T-helper 17 cell (primary cell): ENCODE measurements at regions not wholly inside any gene's neighbourhood (a gene's known extent, or its start where the extent isn't known, plus 50 kb on each side); places are given as distances from the start of the nearest gene placed in this dataset.
"Not testable (repeated sequence)": the region's sequence is repeated elsewhere in the genome, so short reads cannot be mapped to it uniquely, and the experiment has no call there.

Experiments used
- ATAC-seq: fragments of 150-1000 bp; cut with Tn5 transposase; 2 replicates; pipeline ENCODE4 v1.10.0; 2021; ENCODE audit warnings: mild to moderate bottlenecking, moderate library complexity
- DNase-seq, 3 donors: peaks; one replicate each; pipeline versions ENCODE4 v3.0.0 to v3.0.0-alpha.2; 2020 to 2021
- H3K9me3 ChIP-seq: one replicate; pipeline ENCODE4 v1.7.0; 2013; ENCODE audit warnings: low read length, mild to moderate bottlenecking; ENCODE audit not compliant: control insufficient read depth, poor library complexity, severe bottlenecking
- H3K27ac Mint-ChIP-seq: one replicate; pipeline ENCODE4 v1.8.0; 2022; ENCODE audit warnings: mild to moderate bottlenecking, moderate library complexity, mixed read lengths
- H3K27me3 Mint-ChIP-seq: one replicate; pipeline ENCODE4 v1.8.0; 2022; ENCODE audit warnings: mixed read lengths
- H3K36me3 Mint-ChIP-seq: one replicate; pipeline ENCODE4 v1.8.0; 2022; ENCODE audit warnings: low read depth, mixed read lengths
- H3K4me1 Mint-ChIP-seq: one replicate; pipeline ENCODE4 v1.8.0; 2022; ENCODE audit warnings: mild to moderate bottlenecking, mixed read lengths
- H3K4me3 Mint-ChIP-seq: one replicate; pipeline ENCODE4 v1.8.0; 2022; ENCODE audit warnings: mild to moderate bottlenecking, moderate library complexity, mixed read lengths

DNA sequence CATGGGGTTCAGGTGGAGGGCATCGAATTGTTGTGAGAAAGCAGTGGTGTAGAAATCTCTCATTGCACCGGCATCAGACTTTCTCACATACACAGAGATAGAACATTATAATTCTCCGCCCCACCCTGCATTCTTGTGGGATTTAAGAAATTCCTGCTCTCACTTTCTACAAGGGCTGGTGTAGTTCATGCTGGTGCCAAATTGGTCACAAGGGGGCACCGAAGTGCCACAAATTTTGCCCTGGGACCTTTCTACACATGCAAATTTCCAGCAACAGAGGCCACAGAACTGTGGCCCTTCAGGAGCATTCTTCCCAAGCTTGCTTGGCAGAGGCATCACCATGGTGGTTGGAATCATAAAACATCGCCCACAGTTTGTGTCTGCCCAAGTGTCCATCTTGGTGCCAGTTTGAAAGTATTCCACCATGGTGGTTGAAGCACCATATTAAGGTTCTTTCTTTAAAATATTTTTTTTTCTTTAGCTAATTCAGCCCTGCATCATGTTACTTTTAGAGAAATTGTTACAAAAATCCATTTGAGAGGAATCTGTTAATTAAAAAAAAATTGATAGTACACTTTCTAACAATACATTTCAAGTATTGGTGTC, 521.2 kb upstream of the FANCL start:
- Mint-ChIP-seq H3K36me3 (no peaks in the 10 kb centered on the region), H3K27ac (no peak overlapping the region), H3K4me3 (no peak overlapping the region), H3K27me3 (no peaks in the 10 kb centered on the region), H3K4me1 (no peaks in the 10 kb centered on the region)
- no peak for DNase-seq
- ATAC-seq = no peak
- no peaks in the 10 kb centered on the region for H3K9me3 ChIP-seq

DNA sequence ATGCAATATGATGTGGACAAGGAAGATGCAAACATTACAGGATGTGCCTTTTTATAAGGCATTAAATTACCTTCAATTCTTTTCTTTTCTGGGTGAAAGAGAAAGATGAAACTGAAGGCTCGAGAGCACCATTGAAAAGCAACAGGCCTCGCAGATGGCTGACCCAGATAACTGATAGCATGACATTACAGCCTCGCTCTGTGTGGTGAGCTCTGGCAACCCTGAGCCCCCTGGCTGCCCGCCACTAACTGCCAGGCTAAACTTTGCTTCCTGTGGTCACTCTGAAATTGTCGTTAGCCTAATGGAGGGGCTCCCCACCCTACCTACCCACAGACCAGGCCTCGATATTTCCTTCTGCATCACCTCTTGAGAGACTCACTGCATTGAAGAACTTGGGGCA, 516.8 kb upstream of the FANCL start:
- no peaks in the 10 kb centered on the region for H3K36me3 Mint-ChIP-seq
- H3K4me3 Mint-ChIP-seq = no peak overlapping the region
- ATAC-seq (no peak), DNase-seq (no peak)
- no peaks in the 10 kb centered on the region for H3K27me3 Mint-ChIP-seq
- H3K9me3 ChIP-seq = no peaks in the 10 kb centered on the region
- H3K27ac Mint-ChIP-seq = no peak overlapping the region
- H3K4me1 Mint-ChIP-seq = no peaks in the 10 kb centered on the region

DNA sequence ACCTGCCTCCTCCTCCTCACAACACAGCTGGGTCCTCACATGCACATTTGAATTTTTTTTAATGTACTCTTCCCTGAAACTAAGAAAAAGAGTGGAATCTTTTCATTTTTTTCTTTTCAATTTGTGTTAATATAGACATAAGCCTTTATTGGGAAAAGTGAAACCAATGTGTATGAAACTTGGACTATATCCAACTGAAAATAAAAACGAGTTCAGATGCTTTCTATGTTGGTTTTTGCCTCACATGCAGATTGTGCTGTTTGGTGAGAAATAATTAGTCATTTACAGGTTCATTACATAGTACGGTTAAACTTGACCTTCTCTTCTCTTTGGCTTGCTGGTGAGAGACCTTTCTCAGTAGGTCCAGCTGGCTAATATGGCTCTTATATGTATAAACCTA, 515.2 kb upstream of the FANCL start:
- no peaks in the 10 kb centered on the region for H3K27me3 Mint-ChIP-seq
- no peaks in the 10 kb centered on the region for H3K4me1 Mint-ChIP-seq
- no peak overlapping the region for H3K4me3 Mint-ChIP-seq
- ATAC-seq = no peak
- no peaks in the 10 kb centered on the region for H3K9me3 ChIP-seq
- no peak overlapping the region for H3K27ac Mint-ChIP-seq
- DNase-seq = no peak
- H3K36me3 Mint-ChIP-seq = no peaks in the 10 kb centered on the region

DNA sequence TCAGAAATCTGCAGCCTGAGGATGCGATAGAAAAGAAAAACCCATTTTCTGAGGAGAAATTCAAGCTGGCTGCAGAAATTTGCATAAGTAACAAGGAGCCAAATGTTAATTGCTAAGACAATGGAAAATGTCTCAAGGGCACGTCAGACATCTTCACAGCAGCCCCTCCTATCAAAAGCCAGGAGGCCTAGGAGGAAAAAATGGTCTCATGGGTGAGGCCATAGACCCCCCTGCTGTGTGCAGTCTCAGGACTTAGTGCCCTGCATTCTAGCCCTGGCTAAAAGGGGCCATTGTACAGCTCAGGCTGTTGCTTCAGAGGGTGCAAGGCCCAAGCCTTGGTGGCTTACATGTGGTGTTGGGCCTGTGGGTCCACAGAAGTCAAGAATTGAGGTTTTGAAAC, 511.4 kb upstream of the FANCL start:
- H3K4me1 Mint-ChIP-seq, DNase-seq, H3K27me3 Mint-ChIP-seq, H3K9me3 ChIP-seq, ATAC-seq, H3K4me3 Mint-ChIP-seq, H3K36me3 Mint-ChIP-seq, H3K27ac Mint-ChIP-seq: not testable (repeated sequence)

DNA sequence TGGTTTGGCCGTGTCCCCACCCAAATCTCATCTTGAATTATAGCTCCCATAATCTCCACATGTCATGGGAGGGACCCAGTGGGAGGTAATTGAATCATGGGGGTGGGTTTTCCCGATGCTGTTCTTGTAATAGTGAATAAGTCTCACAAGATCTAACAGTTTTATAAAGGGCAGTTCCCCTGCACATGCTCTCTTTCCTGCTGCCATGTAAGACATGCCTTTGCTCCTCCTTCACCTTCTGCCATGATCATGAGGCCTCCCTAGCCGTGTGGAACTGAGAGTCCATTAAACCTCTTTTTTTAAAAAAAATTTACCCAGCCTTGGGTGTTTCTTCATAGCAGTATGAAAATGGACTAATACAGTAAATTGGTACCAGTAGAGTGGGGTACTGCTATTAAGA, 510.6 kb upstream of the FANCL start:
- not testable (repeated sequence) for H3K4me1 Mint-ChIP-seq, H3K4me3 Mint-ChIP-seq, H3K36me3 Mint-ChIP-seq, H3K9me3 ChIP-seq, H3K27ac Mint-ChIP-seq, ATAC-seq, DNase-seq, H3K27me3 Mint-ChIP-seq

DNA sequence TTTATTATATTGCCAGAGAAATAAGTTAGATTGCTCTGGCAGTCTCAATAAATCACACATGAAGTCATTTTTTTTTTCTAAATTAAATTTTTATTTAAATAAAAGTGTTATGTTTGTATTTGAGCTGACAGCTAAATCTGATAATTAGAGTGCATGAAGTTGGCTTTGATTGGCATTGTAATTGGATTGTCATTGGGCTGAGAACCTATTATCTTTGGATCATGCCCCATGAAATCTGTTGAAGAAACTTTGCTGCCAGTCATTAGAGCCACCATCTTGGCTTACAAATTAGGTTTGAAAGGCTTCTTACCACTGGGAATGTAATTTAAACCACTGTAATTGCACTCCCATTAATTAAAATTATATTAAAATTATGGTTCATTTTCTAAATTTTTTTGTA, 507.9 kb upstream of the FANCL start:
- no peaks in the 10 kb centered on the region for H3K4me1 Mint-ChIP-seq
- H3K27ac Mint-ChIP-seq = no peak overlapping the region
- H3K27me3 Mint-ChIP-seq = no peaks in the 10 kb centered on the region
- no peak for ATAC-seq
- H3K4me3 Mint-ChIP-seq = no peak overlapping the region
- no peaks in the 10 kb centered on the region for H3K9me3 ChIP-seq
- H3K36me3 Mint-ChIP-seq = no peaks in the 10 kb centered on the region
- DNase-seq = no peak

DNA sequence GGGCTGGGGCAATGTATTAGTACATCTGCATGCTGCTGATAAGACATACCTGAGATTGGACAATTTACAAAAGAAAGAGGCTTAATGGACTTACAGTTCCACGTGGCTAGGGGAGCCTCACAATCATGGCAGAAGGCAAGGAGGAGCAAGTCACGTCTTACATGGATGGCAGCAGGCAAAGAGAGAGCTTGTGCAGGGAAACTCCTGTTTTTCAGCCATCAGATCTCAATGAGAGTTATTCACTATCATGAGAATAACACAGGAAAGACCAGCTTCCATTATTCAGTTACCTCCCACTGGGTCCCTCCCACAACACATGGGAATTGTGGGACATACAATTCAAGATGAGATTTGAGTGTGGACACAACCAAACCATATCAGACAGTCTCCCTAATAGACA, 504.2 kb upstream of the FANCL start:
- H3K4me3 Mint-ChIP-seq, H3K27me3 Mint-ChIP-seq, H3K36me3 Mint-ChIP-seq, H3K9me3 ChIP-seq, H3K4me1 Mint-ChIP-seq, DNase-seq, ATAC-seq, H3K27ac Mint-ChIP-seq: not testable (repeated sequence)

DNA sequence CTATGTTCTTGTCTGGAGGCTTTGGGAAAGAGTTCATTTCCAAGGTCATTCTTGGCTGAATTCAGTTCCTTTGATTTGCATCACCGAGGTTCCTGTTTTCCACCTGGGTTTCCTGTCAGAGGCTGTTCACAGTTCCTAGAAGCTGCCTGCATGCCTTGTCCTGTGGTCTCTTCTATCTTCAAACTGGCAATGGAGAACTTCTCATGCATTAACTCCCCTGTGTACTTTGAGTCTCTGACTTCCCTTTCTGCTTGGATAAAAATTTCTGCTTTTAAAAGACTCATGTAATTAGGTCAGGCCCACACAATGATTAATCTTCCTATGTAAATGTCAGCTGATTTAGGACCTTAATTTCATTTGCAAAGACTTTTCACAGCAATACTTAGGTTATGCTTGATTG, 499.3 kb upstream of the FANCL start:
- H3K9me3 ChIP-seq = no peaks in the 10 kb centered on the region
- H3K36me3 Mint-ChIP-seq = no peaks in the 10 kb centered on the region
- ATAC-seq (no peak), DNase-seq (no peak)
- H3K4me3 Mint-ChIP-seq = no peak overlapping the region
- no peak overlapping the region for H3K27ac Mint-ChIP-seq
- no peaks in the 10 kb centered on the region for H3K4me1 Mint-ChIP-seq
- no peaks in the 10 kb centered on the region for H3K27me3 Mint-ChIP-seq

DNA sequence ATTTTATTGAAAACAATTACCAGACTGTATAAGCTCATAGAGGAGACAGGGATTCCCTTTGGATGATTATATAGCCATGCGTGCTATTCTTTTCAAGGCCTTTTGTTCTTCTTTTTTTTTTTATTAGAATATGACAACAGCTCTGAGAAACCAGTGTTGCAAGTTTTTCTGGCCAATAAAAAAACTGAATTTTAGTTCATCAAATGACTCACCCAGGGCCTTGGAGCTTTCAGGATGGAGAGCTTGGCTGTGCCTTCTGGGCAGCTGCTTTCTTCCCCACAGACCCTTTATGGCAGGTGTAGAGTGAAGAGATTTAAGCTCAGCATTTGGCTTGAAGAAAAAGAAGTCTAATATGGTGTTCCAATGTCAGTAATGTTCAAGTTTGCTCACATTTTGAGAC, 497.9 kb upstream of the FANCL start:
- Mint-ChIP-seq H3K27ac (no peak overlapping the region), H3K27me3 (no peaks in the 10 kb centered on the region), H3K4me1 (no peaks in the 10 kb centered on the region), H3K36me3 (no peaks in the 10 kb centered on the region), H3K4me3 (no peak overlapping the region)
- DNase-seq (no peak), ATAC-seq (no peak)
- H3K9me3 ChIP-seq = no peaks in the 10 kb centered on the region

DNA sequence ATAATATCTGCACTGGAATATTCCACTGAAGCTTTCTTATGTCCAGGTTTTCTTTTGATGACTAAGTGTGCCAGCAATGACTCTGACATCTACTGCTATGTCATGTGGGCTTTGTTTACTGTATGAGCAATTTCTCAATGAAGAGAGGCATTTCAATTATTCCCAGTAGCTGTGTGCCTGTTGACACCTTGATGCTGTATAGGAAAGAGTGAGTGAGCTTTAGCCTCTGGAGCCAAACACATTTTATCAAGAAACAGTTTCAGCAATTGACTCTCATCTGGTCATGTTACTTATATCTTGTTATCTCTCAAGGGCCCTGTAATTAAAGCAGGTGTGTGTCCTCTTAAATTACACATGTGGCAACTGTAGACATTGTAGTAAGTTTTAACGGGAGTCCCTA, 493.2 kb upstream of the FANCL start:
- ATAC-seq (no peak), DNase-seq (no peak)
- no peaks in the 10 kb centered on the region for H3K9me3 ChIP-seq
- H3K36me3 Mint-ChIP-seq = no peaks in the 10 kb centered on the region
- no peaks in the 10 kb centered on the region for H3K27me3 Mint-ChIP-seq
- no peak overlapping the region for H3K27ac Mint-ChIP-seq
- H3K4me1 Mint-ChIP-seq = no peaks in the 10 kb centered on the region
- no peak overlapping the region for H3K4me3 Mint-ChIP-seq

DNA sequence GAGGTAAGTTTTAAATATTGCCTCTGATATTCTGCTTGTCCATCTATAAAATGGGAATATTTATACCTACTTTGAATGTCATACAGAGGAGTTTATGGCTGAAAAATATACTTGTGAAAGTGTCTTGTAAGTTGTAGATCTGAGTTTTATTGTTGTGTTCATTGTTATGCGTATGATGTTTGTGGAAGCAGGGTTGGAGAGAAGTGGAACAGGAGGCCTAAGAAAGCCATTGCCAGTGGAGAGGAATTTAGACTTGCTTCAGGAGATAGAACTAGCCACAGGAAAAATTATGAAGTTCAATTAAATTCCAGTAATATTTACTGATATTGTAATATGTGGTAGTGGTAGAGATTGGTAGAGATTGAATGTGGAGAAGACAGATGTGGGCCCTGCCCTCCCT, 491.9 kb upstream of the FANCL start:
- ATAC-seq = no peak
- Mint-ChIP-seq H3K4me1 (no peaks in the 10 kb centered on the region), H3K36me3 (no peaks in the 10 kb centered on the region)

DNA sequence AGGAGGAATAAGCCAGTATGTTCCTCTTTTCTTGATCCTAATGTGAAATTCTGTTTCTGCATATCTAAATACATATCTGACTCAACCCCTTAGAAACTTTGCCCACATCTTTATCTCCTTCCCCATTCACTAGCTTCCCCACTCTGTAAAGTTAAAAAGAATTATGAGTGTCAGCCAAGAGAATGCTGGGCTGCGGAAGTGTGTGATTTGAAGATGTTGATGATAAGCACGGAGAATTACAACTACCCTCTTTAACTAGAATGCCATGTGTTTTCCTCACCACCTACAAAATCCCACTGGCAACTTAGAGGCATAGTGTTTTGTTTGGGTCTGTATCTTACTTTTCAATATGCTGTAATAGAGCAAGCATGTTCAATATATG, 490.4 kb upstream of the FANCL start:
- H3K9me3 ChIP-seq = no peaks in the 10 kb centered on the region
- Mint-ChIP-seq H3K4me3 (no peak overlapping the region), H3K36me3 (no peaks in the 10 kb centered on the region), H3K27me3 (no peaks in the 10 kb centered on the region), H3K4me1 (no peaks in the 10 kb centered on the region), H3K27ac (no peak overlapping the region)
- DNase-seq (no peak), ATAC-seq (no peak)

More for the DNA sequence above, 491.9 kb upstream of the FANCL start:
- no peak for DNase-seq
- H3K27me3 Mint-ChIP-seq = no peaks in the 10 kb centered on the region
- H3K9me3 ChIP-seq = no peaks in the 10 kb centered on the region
- no peak overlapping the region for H3K27ac Mint-ChIP-seq
- no peak overlapping the region for H3K4me3 Mint-ChIP-seq

DNA sequence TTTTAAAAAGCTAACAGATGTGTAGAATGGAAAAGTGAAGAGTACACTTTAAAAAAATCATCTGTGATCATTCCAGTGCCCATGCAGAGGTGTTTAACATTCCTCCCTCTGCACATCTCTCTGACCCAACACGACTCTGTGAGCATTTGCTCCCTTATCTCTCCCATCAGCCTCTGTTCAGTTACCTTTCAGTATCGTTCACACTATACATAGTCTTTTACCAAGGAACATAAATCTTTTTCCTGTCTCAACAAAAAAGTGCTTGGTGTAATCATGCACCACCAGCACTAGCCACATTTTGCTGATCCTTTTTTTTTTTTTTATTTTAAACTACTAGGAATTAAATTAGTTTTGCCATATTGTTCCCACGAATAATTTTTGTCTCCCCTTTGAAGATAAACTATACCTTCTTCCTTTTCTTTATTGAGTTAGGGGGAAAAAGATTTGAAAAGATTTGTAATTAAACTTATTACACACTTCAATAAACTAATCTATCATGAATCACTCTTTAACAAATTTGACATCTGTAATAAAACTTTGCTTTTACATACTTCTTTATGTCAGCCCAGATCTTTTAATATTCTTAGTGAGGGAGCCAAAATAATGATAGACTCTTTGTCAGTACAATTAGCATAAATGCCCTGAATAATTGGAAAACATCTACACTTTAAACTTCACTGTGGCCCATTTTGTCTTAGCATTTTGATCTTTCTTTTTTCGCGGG, 489.8 kb upstream of the FANCL start:
- no peaks in the 10 kb centered on the region for H3K27me3 Mint-ChIP-seq

DNA sequence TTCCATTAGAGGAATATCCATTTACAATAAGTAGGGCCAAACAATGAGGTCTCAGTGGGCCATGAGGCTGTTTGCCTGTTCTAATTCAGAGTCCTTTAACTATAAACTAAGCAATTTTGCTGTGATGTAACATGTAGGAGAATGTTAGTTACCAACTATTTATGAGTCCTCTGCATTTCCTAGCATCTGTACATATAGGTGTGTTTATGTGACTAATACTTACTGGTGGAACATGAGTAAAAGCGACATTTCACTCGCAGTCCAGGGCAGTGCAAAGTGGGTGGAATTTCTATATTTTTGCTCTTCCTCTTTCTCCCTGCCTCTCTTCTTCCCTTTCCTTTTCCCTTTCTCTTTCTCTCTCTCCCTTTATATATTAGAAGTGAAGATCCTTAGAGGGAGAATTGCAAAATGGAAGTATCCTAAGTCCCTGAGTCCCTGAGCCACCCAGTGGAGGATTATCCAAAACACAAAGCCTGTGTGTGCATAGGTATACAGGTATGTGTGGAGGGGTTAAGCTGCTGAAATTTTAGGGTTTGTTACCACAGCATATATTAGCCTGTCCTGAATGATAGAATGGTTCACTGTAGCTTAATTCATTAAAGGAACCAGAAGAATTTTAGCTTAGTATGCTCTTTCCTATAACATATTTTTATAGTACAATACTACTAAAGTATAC, 487.0 kb upstream of the FANCL start:
- no peak for DNase-seq
- Mint-ChIP-seq H3K4me3 (no peak overlapping the region), H3K36me3 (no peaks in the 10 kb centered on the region), H3K27ac (no peak overlapping the region), H3K4me1 (no peaks in the 10 kb centered on the region), H3K27me3 (no peaks in the 10 kb centered on the region)
- no peak for ATAC-seq
- no peaks in the 10 kb centered on the region for H3K9me3 ChIP-seq

More for the DNA sequence above, 489.8 kb upstream of the FANCL start:
- H3K36me3 Mint-ChIP-seq = no peaks in the 10 kb centered on the region
- H3K4me1 Mint-ChIP-seq = no peaks in the 10 kb centered on the region
- no peaks in the 10 kb centered on the region for H3K9me3 ChIP-seq
- H3K4me3 Mint-ChIP-seq = no peak overlapping the region
- ATAC-seq (no peak), DNase-seq (no peak)
- H3K27ac Mint-ChIP-seq = no peak overlapping the region
